ENCODE measurements at regions not wholly inside any gene's neighbourhood (a gene's known extent, or its start where the extent isn't known, plus 50 kb on each side); places are given as distances from the start of the nearest gene placed in this dataset.

- WGBS, 2 donors: 93 to 94% methylated on average over 18 to 26 of the region's 28 CpGs
- no peaks in the 10 kb centered on the region for H3K9me3 ChIP-seq
- H3K4me1 ChIP-seq: no peaks in the 10 kb centered on the region
- no peak for TF ChIP-seq POLR2A (IDR thresholded peaks at IDR 0.05)
- TF ChIP-seq CTCF (IDR thresholded peaks at IDR 0.05): no peak
- H3K27ac ChIP-seq: no peak overlapping the region
- intact Hi-C loops (cut with DNase I): no loop called here
- no peaks in the 10 kb centered on the region for H3K27me3 ChIP-seq
- H3K4me3 ChIP-seq: no peak overlapping the region
- no peaks in the 10 kb centered on the region for H3K36me3 ChIP-seq
- DNase-seq: no peak
These were observed 251.1 kb upstream of the SHH start for GRCh38 chr7:156063241-156063810.

GRCh38 chr7:156062286-156062685 is 250.0 kb upstream of the SHH start:
- Histone ChIP-seq H3K27me3 (no peaks in the 10 kb centered on the region), H3K36me3 (no peaks in the 10 kb centered on the region), H3K4me3 (no peak overlapping the region), H3K27ac (no peak overlapping the region), H3K9me3 (no peaks in the 10 kb centered on the region), H3K4me1 (no peaks in the 10 kb centered on the region)
- no peak for DNase-seq
- WGBS, 2 donors: 90 to 96% methylated on average over 4 to 8 of the region's 9 CpGs
- no peak for TF ChIP-seq POLR2A (IDR thresholded peaks at IDR 0.05)
- TF ChIP-seq CTCF (IDR thresholded peaks at IDR 0.05): no peak
- intact Hi-C loops (cut with DNase I): no loop called here

- 81 to 94% methylated on average over 10 to 11 of the region's 11 CpGs for WGBS, 2 donors
- Histone ChIP-seq H3K4me3 (no peak overlapping the region), H3K27ac (no peak overlapping the region), H3K9me3 (no peaks in the 10 kb centered on the region), H3K36me3 (no peaks in the 10 kb centered on the region), H3K4me1 (no peaks in the 10 kb centered on the region), H3K27me3 (no peaks in the 10 kb centered on the region)
- intact Hi-C loops (cut with DNase I): no loop called here
- no peak for DNase-seq
- TF ChIP-seq POLR2A (IDR thresholded peaks at IDR 0.05): no peak
- TF ChIP-seq CTCF (IDR thresholded peaks at IDR 0.05): no peak
These were observed 249.5 kb upstream of the SHH start for GRCh38 chr7:156061689-156062255.

GRCh38 chr7:156060925-156061324 is 248.7 kb upstream of the SHH start:
- Histone ChIP-seq H3K4me1 (no peaks in the 10 kb centered on the region), H3K36me3 (no peaks in the 10 kb centered on the region), H3K27me3 (no peaks in the 10 kb centered on the region), H3K9me3 (no peaks in the 10 kb centered on the region), H3K4me3 (no peak overlapping the region), H3K27ac (no peak overlapping the region)
- WGBS, 2 donors: 82 to 84% methylated on average over 14 of the region's 15 CpGs
- DNase-seq: no peak
- TF ChIP-seq POLR2A (IDR thresholded peaks at IDR 0.05) (no peak), CTCF (IDR thresholded peaks at IDR 0.05) (no peak)
- intact Hi-C loops (cut with DNase I): no loop called here

- Histone ChIP-seq H3K9me3 (no peaks in the 10 kb centered on the region), H3K4me3 (no peak overlapping the region), H3K27ac (no peak overlapping the region), H3K27me3 (no peaks in the 10 kb centered on the region), H3K36me3 (no peaks in the 10 kb centered on the region), H3K4me1 (no peaks in the 10 kb centered on the region)
- intact Hi-C loops (cut with DNase I): no loop called here
- DNase-seq: no peak
- TF ChIP-seq CTCF (IDR thresholded peaks at IDR 0.05): no peak
- no peak for TF ChIP-seq POLR2A (IDR thresholded peaks at IDR 0.05)
- 48 to 53% methylated on average over 9 of the region's 9 CpGs for WGBS, 2 donors
These were observed 247.1 kb upstream of the SHH start for GRCh38 chr7:156059369-156059768.

Measured in esophagus squamous epithelium (tissue), 5 donors.